ENCODE measurements at regions not wholly inside any gene's neighbourhood (a gene's known extent, or its start where the extent isn't known, plus 50 kb on each side); places are given as distances from the start of the nearest gene placed in this dataset.

DNA sequence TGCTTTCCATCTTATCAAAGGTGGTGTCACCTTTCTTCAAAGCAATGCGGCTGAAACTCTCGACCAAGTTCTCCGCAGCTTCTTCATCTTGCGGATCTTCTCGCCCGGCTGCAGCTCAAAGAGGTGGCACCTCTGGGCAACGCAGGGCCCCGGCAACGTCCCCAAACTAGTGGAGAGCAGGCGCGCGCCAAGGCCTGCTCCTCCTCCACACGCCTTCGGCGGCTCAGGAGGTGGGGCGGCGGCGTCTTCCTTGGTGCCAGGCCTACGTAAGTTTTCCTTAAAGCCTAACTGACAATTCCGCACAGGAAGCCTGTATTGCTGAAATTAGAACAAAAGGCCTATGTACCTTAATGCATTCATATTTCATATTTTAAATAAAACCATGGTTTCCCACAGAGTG, 112.0 kb downstream of the TMX1 start:
- no peak for TF ChIP-seq CTCF (conservative IDR thresholded peaks at IDR 0.05; ENCODE audit: low read depth in 2 of 2)
- TF ChIP-seq POLR2AphosphoS5 (IDR thresholded peaks at IDR 0.05; ENCODE audit: low read depth): no peak
- no peak for TF ChIP-seq EZH2 (IDR thresholded peaks at IDR 0.05; ENCODE audit: low read depth, unreplicated experiment)
- TF ChIP-seq, protein P1, sequence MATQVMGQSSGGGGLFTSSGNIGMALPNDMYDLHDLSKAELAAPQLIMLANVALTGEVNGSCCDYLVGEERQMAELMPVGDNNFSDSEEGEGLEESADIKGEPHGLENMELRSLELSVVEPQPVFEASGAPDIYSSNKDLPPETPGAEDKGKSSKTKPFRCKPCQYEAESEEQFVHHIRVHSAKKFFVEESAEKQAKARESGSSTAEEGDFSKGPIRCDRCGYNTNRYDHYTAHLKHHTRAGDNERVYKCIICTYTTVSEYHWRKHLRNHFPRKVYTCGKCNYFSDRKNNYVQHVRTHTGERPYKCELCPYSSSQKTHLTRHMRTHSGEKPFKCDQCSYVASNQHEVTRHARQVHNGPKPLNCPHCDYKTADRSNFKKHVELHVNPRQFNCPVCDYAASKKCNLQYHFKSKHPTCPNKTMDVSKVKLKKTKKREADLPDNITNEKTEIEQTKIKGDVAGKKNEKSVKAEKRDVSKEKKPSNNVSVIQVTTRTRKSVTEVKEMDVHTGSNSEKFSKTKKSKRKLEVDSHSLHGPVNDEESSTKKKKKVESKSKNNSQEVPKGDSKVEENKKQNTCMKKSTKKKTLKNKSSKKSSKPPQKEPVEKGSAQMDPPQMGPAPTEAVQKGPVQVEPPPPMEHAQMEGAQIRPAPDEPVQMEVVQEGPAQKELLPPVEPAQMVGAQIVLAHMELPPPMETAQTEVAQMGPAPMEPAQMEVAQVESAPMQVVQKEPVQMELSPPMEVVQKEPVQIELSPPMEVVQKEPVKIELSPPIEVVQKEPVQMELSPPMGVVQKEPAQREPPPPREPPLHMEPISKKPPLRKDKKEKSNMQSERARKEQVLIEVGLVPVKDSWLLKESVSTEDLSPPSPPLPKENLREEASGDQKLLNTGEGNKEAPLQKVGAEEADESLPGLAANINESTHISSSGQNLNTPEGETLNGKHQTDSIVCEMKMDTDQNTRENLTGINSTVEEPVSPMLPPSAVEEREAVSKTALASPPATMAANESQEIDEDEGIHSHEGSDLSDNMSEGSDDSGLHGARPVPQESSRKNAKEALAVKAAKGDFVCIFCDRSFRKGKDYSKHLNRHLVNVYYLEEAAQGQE (IDR thresholded peaks at IDR 0.05; ENCODE audit: unreplicated experiment): no peak
- no peak for TF ChIP-seq EZH2phosphoT487 (IDR thresholded peaks at IDR 0.05; ENCODE audit: unreplicated experiment)
- no peak for TF ChIP-seq CREB1 (CRISPR knock-in tag; IDR thresholded peaks at IDR 0.05; ENCODE audit: low read depth)
- TF ChIP-seq JUNB (IDR thresholded peaks at IDR 0.05; ENCODE audit: unreplicated experiment): no peak
- TF ChIP-seq, protein P2, sequence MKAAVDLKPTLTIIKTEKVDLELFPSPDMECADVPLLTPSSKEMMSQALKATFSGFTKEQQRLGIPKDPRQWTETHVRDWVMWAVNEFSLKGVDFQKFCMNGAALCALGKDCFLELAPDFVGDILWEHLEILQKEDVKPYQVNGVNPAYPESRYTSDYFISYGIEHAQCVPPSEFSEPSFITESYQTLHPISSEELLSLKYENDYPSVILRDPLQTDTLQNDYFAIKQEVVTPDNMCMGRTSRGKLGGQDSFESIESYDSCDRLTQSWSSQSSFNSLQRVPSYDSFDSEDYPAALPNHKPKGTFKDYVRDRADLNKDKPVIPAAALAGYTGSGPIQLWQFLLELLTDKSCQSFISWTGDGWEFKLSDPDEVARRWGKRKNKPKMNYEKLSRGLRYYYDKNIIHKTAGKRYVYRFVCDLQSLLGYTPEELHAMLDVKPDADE (IDR thresholded peaks at IDR 0.05): no peak
- TF ChIP-seq ZNF114 (CRISPR knock-in tag; IDR thresholded peaks at IDR 0.05): no peak
- TF ChIP-seq ZNF331 (CRISPR knock-in tag; IDR thresholded peaks at IDR 0.05; ENCODE audit: low read depth): no peak
- TF ChIP-seq NANOG (IDR thresholded peaks at IDR 0.05; ENCODE audit: borderline replicate concordance): no peak
- TF ChIP-seq, protein P3, sequence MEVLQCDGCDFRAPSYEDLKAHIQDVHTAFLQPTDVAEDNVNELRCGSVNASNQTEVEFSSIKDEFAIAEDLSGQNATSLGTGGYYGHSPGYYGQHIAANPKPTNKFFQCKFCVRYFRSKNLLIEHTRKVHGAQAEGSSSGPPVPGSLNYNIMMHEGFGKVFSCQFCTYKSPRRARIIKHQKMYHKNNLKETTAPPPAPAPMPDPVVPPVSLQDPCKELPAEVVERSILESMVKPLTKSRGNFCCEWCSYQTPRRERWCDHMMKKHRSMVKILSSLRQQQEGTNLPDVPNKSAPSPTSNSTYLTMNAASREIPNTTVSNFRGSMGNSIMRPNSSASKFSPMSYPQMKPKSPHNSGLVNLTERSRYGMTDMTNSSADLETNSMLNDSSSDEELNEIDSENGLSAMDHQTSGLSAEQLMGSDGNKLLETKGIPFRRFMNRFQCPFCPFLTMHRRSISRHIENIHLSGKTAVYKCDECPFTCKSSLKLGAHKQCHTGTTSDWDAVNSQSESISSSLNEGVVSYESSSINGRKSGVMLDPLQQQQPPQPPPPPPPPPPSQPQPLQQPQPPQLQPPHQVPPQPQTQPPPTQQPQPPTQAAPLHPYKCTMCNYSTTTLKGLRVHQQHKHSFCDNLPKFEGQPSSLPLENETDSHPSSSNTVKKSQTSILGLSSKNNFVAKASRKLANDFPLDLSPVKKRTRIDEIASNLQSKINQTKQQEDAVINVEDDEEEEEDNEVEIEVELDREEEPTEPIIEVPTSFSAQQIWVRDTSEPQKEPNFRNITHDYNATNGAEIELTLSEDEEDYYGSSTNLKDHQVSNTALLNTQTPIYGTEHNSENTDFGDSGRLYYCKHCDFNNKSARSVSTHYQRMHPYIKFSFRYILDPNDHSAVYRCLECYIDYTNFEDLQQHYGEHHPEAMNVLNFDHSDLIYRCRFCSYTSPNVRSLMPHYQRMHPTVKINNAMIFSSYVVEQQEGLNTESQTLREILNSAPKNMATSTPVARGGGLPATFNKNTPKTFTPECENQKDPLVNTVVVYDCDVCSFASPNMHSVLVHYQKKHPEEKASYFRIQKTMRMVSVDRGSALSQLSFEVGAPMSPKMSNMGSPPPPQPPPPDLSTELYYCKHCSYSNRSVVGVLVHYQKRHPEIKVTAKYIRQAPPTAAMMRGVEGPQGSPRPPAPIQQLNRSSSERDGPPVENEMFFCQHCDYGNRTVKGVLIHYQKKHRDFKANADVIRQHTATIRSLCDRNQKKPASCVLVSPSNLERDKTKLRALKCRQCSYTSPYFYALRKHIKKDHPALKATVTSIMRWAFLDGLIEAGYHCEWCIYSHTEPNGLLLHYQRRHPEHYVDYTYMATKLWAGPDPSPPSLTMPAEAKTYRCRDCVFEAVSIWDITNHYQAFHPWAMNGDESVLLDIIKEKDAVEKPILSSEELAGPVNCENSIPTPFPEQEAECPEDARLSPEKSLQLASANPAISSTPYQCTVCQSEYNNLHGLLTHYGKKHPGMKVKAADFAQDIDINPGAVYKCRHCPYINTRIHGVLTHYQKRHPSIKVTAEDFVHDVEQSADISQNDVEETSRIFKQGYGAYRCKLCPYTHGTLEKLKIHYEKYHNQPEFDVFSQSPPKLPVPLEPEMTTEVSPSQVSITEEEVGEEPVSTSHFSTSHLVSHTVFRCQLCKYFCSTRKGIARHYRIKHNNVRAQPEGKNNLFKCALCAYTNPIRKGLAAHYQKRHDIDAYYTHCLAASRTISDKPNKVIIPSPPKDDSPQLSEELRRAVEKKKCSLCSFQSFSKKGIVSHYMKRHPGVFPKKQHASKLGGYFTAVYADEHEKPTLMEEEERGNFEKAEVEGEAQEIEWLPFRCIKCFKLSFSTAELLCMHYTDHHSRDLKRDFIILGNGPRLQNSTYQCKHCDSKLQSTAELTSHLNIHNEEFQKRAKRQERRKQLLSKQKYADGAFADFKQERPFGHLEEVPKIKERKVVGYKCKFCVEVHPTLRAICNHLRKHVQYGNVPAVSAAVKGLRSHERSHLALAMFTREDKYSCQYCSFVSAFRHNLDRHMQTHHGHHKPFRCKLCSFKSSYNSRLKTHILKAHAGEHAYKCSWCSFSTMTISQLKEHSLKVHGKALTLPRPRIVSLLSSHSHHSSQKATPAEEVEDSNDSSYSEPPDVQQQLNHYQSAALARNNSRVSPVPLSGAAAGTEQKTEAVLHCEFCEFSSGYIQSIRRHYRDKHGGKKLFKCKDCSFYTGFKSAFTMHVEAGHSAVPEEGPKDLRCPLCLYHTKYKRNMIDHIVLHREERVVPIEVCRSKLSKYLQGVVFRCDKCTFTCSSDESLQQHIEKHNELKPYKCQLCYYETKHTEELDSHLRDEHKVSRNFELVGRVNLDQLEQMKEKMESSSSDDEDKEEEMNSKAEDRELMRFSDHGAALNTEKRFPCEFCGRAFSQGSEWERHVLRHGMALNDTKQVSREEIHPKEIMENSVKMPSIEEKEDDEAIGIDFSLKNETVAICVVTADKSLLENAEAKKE (CRISPR knock-in tag; IDR thresholded peaks at IDR 0.05): no peak
- TF ChIP-seq STAT1 (IDR thresholded peaks at IDR 0.05; ENCODE audit: unreplicated experiment): no peak
